CD4-positive, alpha-beta T cell treated with Interleukin-1 beta for 1 hour (primary cell): ENCODE measurements at regions not wholly inside any gene's neighbourhood (a gene's known extent, or its start where the extent isn't known, plus 50 kb on each side); places are given as distances from the start of the nearest gene placed in this dataset.
"Not testable (repeated sequence)": the region's sequence is repeated elsewhere in the genome, so short reads cannot be mapped to it uniquely, and the experiment has no call there.

Experiments used
- DNase-seq, 2 donors: peaks; one replicate each; pipeline ENCODE4 v3.0.0-alpha.2; 2020 to 2022

DNA sequence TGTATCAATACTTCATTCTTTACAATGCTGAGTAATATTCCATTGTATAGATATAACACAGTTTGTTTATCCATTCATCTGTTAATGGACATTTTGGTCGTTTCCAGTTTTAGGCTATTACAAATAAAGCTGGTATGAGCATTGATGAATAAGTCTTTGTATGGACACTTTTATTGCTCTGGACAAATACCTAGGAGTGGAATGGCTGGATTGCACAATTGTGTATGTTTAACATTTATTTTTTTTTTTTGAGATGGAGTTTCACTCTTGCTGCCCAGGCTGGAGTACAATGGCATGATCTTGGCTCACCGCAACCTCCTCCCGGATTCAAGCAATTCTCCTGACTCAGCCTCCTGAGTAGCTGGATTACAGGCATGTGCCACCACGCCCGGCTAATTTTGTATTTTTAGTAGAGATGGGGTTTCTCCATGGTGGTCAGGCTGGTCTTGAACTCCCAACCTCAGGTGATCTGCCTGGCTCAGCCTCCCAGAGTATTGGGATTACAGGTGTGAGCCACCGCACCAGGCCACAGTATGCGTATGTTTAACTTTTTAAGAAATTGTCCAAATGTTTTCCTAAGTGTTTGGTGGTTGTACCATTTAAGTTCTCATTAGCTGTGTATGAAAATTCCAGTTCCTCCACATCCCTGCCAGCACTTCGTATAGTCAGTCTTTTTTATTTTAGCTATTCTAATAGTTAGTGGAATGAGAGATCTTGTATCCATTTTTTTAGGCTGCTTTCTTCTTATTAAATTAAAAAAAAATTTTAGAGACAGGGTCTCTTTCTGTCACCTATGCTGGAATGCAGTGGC is 194.9 kb upstream of the HAAO start:
- DNase-seq: no peak

DNA sequence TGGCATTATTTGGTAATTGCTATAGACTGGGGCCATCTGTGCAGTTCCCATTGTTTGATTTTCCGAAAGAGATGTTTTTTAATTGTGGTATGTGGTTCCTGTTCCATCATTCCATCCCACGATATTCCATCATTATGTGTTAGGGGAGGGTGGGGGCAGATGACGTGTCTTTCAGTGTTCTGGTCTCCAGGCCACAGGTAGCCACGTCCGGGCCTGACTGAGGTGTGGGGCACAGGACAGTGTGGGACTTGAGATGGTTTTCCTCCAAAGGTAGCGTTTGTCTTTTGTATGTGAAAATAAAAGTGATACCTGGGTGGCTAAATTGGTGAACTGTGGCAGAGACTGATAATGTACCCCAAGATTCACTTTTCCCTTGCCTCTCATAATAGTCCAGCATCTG is 192.2 kb upstream of the HAAO start:
- no peak for DNase-seq

DNA sequence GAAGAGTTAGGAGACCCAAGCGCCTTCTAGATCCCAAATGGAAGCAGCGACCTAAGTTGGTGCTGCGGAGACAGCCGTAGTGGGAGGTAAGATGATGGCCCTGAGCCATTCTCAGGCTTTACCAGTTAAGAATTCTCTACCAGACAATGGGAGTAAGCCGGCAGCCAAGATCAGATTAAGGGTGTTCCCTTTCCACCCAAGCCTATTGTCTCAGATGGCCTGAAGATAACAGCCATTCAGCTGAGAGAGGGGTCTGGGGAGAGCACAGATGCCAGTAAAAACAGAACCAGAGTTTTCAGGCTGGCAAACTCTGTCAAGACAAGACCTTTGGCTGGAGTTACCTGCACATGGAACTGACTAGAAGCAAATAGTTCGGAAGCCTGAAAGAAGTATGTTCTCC is 191.7 kb upstream of the HAAO start:
- no peak for DNase-seq

DNA sequence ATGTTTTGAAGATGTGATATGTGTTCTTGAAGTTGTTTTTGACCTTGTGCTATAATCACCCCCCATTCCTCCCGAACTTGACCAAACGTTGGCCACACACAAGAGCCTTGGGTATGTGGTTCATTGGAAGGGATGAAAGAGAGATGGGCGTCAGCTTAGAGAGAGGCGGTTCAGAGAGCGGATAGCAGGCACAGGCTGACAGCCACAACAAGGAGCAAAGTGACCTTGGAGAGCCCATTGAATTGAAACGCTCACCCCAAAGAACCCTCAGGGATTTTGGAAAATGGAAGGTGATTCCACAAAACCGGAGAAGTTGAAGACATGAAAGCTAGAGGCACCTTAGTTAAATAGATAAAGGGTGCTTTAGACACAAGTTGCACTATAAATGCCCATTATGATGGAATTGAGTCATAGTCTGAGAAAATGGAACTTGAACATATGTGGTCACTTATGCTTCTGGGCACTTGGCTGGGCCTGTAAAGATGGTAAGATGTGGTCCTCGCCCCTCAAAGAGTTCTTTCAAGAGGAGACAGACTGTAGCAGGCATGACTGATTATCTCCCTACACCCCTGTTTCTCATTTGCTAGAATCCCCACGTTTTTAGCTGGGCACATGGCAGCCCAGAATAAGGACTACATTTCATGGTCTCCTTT is 188.5 kb upstream of the HAAO start:
- no peak for DNase-seq

DNA sequence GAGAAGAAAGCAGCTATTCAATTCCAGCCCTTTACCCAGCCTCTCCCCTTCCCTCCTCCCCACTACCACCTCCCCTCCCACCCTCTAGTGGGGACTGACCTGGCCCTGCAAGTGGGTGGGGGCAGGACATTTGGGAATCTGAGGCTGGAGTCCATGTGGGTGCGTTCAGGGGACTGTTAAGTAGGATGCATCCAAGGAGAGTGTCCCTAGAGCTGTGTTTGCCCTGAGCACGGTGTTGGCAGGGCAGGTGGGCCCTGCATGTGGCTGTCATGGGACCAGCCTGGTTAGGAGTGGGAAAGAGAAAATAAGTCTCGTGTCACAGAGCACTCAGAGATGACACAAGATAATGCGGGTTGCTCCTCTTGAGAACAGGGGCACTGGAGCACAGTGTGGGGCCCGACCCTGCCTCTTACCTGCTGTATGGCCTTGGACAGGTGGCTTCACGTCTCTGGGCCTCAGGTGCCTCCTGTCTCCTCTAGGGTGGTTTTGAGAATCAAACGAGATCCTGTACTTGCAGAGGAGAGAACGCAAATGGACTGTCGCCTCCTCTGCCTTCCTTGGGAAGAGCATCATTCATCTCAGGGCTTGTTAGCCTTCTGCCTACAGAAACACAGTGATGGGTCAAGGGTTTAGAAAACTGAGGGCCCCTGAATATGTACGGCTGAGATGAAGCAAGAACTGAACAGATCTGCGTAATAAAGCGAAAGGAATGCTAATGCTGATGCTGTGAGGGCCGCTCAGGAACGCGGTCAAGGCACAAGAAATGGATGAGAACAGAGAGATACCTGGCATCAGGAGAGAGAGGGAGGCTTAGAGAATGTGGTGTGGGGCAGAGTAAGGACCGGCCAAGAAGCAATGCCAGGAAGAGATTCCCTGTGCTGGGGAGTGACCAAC is 187.7 kb upstream of the HAAO start:
- no peak for DNase-seq

DNA sequence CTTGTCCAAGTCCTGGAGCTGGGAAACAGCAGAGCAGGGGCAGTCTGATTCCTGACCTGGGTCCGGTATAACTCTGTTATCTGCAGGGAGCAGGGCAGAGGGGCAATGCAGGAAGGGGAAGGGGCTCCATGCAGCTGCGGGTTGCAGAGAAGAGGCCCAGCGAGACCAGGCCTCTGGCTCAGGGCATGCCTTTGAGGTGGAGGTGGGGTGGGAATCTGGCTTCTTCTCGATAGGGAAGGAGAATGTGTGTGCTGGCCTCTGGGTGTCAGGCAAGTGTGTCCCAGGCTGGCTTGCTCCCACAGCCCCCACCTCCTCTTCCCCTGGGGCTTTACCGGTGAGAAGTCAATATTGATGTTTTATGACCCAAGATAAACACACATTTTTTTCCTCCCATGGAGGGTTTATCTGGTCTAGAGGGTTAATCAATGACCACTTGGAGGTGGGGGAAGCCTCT is 187.1 kb upstream of the HAAO start:
- no peak for DNase-seq

DNA sequence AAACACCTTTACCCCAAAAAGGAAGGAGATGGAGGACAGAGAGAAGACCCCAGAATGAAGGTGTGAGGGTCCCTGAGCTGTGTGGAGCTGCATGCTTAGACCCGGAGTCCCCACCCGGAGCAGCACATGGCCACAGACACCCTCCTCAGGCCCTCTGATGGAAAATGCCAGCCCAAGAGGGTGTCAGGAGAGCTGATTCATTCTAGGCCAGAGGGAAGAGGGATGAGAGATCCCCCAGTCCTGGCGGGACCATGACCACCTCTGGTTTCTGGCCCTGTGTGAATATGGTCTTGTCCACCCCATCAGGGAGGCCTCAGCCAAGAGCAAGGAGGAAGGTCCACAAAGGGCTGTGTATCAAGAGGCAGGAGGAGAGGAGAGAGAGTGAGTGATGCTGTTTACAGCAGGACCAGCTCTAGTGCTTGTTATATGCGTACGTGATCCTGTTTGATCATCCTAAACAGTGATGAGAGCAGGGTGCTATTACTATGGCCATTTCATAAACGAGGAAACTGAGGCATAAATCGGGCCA is 186.6 kb upstream of the HAAO start:
- no peak for DNase-seq

DNA sequence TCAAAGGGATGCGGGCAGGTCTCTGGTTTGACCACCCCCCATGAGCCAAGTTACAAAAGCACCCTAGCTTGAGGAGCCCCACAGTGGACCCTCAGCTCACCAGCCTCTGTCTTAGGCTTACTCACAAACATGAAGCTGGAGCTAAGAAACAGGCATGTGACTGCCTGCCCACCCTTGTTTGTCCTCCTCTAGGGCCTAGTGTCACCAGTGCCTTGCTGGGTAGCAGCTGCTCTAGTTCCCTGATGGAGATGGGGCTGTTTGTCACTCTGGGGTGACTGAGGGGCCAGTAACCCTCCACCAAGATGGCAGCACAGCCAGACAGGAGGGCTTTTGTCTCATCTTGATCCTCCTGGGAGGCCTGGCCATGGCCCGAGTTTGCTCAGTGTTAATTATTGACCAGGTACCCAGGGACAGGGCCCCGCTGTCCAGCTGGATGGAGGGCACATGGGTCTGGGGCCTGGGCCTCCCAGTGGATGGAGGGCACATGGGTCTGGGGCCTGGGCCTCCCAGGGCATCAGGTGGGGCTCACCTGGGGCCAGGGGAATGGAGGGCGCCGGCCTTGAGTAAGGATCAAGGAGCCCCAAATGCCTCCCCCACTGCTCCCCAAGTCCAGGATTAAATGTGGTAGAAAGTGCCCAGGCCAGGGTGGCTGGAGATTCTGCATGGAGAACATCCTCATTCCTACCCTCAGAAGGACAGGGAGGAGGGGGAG is 185.9 kb upstream of the HAAO start:
- DNase-seq: no peak

DNA sequence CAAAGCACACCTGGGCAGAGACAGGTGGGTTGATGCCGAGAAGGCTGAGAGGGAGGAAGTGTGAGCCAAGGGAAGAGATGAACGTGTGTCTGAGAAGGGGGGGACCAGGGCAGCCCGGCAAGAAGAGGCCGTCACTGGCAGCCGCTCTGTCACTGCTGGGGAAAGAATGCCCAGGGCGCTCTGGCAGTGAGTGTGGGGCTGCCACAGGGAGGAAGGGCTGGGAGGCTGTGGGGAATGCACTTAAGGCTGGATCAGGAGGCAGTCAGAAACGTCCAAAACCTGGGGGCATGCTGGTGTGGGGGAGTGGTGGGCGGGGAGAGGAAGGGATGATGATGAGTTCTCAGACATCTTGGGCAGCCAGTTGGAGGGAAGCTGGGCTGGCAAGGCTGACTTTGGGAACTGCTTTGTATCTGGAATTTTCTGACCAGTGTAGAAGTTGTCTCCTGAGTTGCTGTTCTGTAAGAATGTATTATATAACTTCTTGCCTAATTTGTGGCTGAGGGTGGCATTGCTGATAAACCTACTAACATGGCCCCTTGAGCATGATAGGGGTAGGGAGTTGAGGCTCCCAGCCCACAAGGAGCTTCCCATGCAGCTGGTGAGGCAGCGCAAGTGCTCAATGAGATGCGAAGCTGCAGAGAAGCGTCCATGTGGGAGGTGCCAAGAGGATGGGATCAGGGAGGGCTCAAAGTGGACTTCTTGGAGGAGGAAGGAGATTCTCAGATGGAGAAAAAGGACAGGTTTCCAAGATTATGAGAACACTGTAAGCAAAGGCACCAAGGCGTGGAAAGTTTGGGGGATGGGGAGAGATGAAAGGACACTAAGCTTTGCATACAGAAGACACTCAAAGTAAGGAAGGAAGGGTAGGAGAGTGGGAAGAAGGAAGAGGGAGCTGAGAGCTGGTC is 185.1 kb upstream of the HAAO start:
- DNase-seq: no peak

DNA sequence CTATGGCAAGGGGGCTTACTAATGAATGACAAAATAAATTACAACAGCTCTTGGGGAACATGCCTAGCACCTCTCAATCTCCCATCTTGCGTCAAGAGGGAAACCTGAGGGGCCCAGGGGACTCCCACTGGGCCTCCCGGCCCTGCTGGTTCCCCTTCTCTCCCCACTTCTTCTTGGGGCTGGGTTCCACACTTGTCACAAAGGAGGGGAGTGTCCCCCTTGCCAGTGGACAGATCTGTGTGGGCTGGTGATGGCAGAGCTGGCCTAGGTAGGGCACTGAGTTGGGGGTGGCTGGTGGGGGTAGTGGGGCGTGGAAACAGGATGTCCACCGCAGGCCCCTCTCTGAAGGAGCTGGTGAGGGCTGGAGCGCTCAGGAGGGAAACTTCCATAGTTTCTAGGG is 184.0 kb upstream of the HAAO start:
- no peak for DNase-seq

DNA sequence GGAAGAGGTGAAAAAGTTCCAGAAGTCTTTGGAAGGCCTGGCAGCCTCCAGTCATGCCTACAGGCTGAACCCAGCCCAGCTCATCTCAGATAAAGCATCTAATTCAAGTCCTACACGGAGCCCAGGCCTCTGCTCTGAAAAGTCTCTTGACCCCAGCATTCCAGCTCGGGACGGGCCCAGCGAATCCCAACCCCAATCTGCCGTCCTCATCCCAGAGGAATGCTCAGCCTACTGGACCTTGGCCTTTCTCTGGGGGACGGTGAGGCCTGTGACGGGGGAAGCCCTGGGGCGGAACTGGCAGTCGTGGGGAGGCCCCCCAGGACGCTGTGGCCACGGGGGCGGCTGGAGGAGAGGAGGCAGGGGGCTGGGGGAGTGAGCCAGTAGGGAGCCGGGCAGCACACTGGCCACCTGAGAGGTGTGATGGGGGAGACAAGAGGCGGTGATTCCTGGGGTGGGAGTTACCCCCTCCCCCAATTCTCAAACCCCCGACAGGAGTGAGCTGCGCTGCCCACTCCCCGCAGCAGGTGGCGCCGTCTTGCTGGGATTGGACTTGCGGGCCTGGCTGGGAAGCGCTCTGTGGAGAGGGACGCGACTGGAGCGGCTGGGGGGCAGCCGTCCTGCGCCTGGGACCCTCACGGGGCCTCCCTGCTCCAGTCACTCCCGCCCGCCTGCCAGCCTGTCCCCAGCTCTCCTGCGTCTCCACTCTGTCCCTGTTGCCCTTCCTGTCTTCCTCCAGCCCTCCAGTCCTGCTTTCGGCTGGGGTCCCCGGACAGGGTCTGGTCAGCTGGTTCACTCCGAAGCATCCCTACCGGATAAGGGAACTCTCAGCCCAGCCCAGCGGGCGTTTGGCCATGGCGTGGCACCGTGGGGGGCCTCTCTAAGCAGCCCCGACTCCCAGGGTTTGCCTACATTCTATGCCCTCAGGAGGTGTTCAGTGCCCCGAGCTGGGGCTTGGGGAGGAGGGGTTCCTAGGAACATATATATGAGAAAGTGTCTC is 182.6 kb upstream of the HAAO start:
- DNase-seq: peak; percentile 50 to 63

DNA sequence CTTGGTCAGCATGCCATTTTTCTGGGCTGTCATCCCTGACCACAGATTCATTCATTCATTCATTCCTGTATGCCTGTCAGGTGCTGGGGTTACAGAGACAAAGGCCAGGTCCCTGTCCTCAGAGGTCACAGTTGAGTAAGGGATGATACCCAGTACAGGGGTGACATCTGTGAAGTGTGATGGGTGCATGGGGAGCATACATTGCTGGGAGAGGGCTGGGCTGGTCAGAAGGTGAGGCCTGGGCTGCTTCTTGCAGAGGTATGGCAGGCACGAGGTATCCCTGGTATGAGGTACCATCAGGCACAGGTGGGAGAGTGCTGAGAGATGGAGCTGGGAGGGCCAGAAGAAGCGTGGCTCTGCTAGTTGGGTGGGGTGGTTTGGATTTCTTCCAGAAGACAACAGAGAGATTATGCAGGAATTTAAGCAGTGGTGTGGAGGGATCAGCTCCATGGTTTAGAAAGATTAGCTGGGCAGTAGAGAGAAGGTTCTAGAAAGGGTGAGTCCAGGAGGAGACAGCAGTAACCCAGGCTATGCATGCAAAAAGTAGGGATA is 181.9 kb upstream of the HAAO start:
- no peak for DNase-seq

DNA sequence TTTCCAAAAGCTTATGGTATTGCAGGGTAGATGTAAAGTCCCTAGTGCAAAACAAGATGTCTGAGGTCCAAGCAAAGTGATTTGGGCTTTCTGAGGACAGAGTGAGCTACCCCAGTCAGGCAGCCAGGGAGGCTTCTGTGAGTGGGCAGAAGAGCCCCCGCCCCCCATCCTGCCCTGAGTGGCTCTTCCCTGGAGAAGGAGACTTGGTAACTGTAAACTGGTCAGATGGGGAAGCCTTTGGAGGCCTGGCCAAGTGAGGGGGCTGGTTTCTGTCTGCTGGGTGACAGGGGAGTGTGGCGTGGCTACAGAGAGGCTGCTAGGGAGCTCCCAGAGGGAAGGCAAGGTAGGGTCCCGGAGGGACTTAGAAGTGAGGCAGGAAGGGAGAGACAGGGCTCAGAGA is 181.3 kb upstream of the HAAO start:
- no peak for DNase-seq

DNA sequence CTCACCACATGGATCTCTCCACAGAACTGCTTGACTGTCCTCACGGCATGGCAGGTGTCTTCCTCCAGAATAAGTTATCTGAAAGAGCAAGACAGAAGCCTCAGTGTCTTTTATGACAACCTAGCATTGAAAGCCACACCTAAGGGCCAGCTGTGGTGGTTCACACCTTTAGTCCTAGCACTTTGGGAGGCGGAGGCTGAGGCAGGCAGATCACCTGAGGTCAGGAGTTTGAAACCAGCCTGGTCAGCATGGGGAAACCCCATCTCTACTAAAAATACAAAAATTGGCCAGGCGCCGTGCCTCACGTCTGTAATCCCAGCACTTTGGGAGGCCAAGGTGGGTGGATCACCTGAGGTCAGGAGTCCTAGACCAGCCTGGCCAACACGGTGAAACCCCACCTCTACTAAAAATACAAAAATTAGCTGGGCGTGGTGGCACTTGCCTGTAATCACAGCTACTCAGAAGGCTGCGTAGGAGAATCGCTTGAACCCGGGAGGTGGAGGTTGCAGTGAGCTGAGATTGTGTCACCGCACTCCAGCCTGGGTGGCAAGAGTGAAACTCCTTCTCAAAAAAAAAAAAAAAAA is 180.6 kb upstream of the HAAO start:
- DNase-seq: not testable (repeated sequence)

DNA sequence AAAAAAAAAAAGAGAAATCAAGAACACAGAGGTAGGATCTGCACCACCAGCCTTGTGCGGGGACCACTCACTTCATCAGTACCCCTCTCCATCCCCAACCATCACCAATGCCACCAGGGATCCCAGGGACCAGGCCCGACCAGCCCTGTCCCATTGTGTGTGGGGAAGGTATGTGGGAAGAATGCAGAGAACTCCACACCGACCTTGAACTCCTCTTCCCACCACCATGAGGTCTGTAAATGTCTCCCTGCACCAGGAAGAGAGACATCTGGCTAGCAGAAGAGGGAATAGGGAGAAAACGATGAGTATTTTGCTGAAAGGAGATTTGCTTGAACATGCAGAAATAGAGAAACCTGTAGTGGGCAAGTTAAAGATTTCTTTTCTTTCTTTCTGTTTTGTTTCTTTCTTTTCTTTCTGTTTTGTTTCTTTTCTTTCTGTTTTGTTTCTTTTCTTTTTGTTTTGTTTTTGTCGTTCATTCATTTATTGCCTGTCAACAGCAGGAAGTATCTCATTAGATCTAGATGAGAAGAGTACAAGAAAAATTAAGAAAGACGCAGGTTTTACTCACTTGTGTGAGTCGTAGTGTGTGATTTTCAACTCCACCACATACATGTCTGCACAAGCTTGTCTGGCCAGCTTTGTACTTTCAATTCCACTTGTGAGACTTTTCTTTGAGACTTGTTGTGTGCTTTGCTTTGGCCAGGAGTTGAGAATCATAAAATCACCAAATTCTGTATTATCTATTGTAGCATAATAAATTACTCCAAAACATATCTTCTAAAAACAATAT is 179.8 kb upstream of the HAAO start:
- DNase-seq: no peak

DNA sequence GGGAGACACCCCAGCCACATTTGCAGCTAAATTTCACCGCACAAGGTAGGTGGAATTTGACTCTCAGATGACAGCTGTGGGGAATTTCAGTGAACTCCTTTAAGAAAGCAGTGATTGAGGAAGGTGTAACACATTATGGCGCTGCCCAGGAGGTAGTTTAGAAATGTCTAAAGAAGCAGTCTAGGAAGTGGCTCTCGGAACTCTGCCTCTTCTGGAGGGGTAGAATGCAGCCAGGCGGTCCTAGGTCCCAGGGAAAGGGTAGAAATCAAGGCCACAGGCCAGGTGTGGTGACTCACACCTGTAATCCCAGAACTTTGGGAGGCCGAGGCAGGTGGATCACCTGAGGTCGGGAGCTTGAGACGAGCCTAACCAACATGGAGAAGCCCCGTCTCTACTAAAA is 179.0 kb upstream of the HAAO start:
- DNase-seq: no peak

DNA sequence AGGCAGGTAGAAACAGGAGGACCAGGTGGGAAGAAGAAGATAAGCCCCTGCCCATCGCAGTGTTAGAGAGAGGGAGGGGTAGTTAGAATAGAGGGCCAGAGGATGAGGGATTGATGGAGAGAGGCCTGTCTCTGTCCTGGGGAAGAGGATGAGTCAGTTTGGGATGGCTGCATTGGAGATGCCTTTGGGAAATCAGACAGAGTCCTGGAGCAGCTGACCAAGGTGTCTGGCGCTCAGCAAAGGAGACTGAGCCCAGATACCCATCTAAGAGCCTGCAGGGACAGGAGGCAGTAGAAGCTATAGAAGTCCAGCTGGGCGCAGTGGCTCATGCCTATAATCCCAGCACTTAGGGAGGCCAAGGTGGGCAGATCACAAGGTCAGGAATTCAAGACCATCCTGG is 177.8 kb upstream of the HAAO start:
- DNase-seq: no peak
